SK-N-SH (cell line): ENCODE measurements at regions not wholly inside any gene's neighbourhood (a gene's known extent, or its start where the extent isn't known, plus 50 kb on each side); places are given as distances from the start of the nearest gene placed in this dataset.

Experiments used
- CTCF ChIA-PET: fragments of 300-600, 350-600 bp; formaldehyde crosslinking; extraction: SDS; loops from one replicate; lab custom pipeline; 2021; lab: Yijun Ruan, JAX
- POLR2A ChIA-PET: fragments of 350-600 bp; sonication (Branson Sonifier 250); formaldehyde crosslinking; extraction: SDS; loops from one replicate; lab custom pipeline; 2020; ENCODE audit warnings: antibody characterized with exemption, inconsistent platforms; lab: Yijun Ruan, JAX
- DNase-seq: peaks from one replicate; pipeline ENCODE4 v3.0.0; 2012
- H2AFZ ChIP-seq: fragments of 200-600 bp; sonication (generic); 2 replicates; pipeline ENCODE4 v1.8.1; 2016; ENCODE audit warnings: antibody characterized with exemption, mild to moderate bottlenecking, low read depth
- H3F3A ChIP-seq: fragments of 200-600 bp; sonication (generic); replicated peaks from 2 replicates; pipeline ENCODE3; 2016; ENCODE audit warnings: antibody characterized with exemption, mild to moderate bottlenecking; ENCODE audit not compliant: insufficient read depth
- H3K27ac ChIP-seq, 2 experiments: fragments of 200-500 bp in 1 of 2; fragments of 200-600 bp in 1 of 2; sonication (Bioruptor generic) in 1 of 2; sonication (generic), shearing (Covaris generic) in 1 of 2; 2 replicates each; pipeline versions ENCODE4 v1.5.1 to v1.6.1; 2014 to 2016; ENCODE audit warnings: low read depth in 2 of 2, inconsistent platforms in 1 of 2, low read length in 1 of 2, mild to moderate bottlenecking in 1 of 2, mixed read lengths in 1 of 2
- H3K27me3 ChIP-seq: fragments of 200-600 bp; sonication (generic), shearing (Covaris generic); 2 replicates; pipeline ENCODE4 v1.6.1; 2016; ENCODE audit warnings: mixed run types; ENCODE audit not compliant: insufficient read depth
- H3K36me3 ChIP-seq, 2 experiments: fragments of 200-500 bp in 1 of 2; fragments of 200-600 bp in 1 of 2; sonication (Bioruptor generic) in 1 of 2; sonication (generic) in 1 of 2; replicated peaks in 1 of 2; 2 replicates each; pipeline versions ENCODE3 to v1.5.1; 2014 to 2016; ENCODE audit warnings: low read length in 1 of 2, mild to moderate bottlenecking in 1 of 2; ENCODE audit not compliant: insufficient read depth in 2 of 2, control insufficient read depth in 1 of 2
- H3K4me1 ChIP-seq, 2 experiments: fragments of 200-500 bp in 1 of 2; fragments of 200-600 bp in 1 of 2; sonication (Bioruptor generic) in 1 of 2; sonication (generic), shearing (Covaris generic) in 1 of 2; 2 replicates each; pipeline versions ENCODE4 v1.5.1 to v1.6.1; 2014 to 2016; ENCODE audit warnings: low read depth in 1 of 2, low read length in 1 of 2, mixed run types in 1 of 2; ENCODE audit not compliant: insufficient read depth in 2 of 2, control insufficient read depth in 1 of 2
- H3K4me2 ChIP-seq: fragments of 200-600 bp; sonication (generic), shearing (Covaris generic); 2 replicates; pipeline ENCODE4 v1.6.1; 2017; ENCODE audit warnings: mixed run types
- H3K4me3 ChIP-seq, 2 experiments: fragments of 200-500 bp in 1 of 2; fragments of 200-600 bp in 1 of 2; sonication (Bioruptor generic) in 1 of 2; sonication (generic), shearing (Covaris generic) in 1 of 2; 2 replicates each; pipeline versions ENCODE4 v1.5.1 to v1.8.1; 2014 to 2016; ENCODE audit warnings: low read depth in 2 of 2, inconsistent platforms in 1 of 2, low read length in 1 of 2, mild to moderate bottlenecking in 1 of 2, mixed read lengths in 1 of 2, moderate library complexity in 1 of 2
- H3K79me2 ChIP-seq: fragments of 200-600 bp; sonication (generic); 2 replicates; pipeline ENCODE4 v1.8.1; 2017; ENCODE audit warnings: mild to moderate bottlenecking; ENCODE audit not compliant: insufficient read depth
- H3K9ac ChIP-seq: fragments of 200-600 bp; sonication (generic); 2 replicates; pipeline ENCODE4 v1.6.1; 2017; ENCODE audit warnings: mixed run types
- H3K9me2 ChIP-seq: fragments of 200-600 bp; sonication (generic); 2 replicates; pipeline ENCODE4 v1.6.1; 2017; ENCODE audit warnings: mixed run types
- H3K9me3 ChIP-seq: fragments of 200-600 bp; sonication (generic); 2 replicates; pipeline ENCODE4 v1.6.1; 2017; ENCODE audit warnings: mixed run types, mild to moderate bottlenecking, moderate library complexity
- H4K20me1 ChIP-seq: fragments of 200-600 bp; sonication (generic); 2 replicates; pipeline ENCODE4 v1.6.1; 2017; ENCODE audit warnings: mild to moderate bottlenecking, mixed run types; ENCODE audit not compliant: insufficient read depth
- EP300 ChIP-seq, 2 experiments: IDR thresholded peaks; 2 replicates each; pipeline versions ENCODE4 v1.4.0 to v1.6.1; 2012; ENCODE audit warnings: borderline replicate concordance in 1 of 2, low read depth in 1 of 2, low read length in 1 of 2
- EZH2phosphoT487 ChIP-seq: fragments of 200-600 bp; sonication (generic); IDR thresholded peaks from 2 replicates; pipeline ENCODE4 v1.6.1; 2017; ENCODE audit warnings: low read depth, mixed run types, mild to moderate bottlenecking, antibody characterized with exemption, moderate library complexity, borderline replicate concordance
- FOXJ3 ChIP-seq: sonication (generic); formaldehyde crosslinking; IDR thresholded peaks from 2 replicates; pipeline ENCODE4 v1.5.1; 2020; ENCODE audit warnings: mild to moderate bottlenecking, missing genetic modification reagents
- FOXM1 ChIP-seq: IDR thresholded peaks from 2 replicates; pipeline ENCODE4 v1.4.0; 2012; ENCODE audit warnings: low read depth, mild to moderate bottlenecking
- GATA2 ChIP-seq: sonication (generic); formaldehyde crosslinking; IDR thresholded peaks from 2 replicates; pipeline ENCODE4 v1.5.0; 2020; ENCODE audit warnings: mild to moderate bottlenecking, missing genetic modification reagents
- MEF2A ChIP-seq: IDR thresholded peaks from 2 replicates; pipeline ENCODE4 v1.4.0; 2012; ENCODE audit warnings: low read depth, borderline replicate concordance
- NRF1 ChIP-seq: IDR thresholded peaks from 2 replicates; pipeline ENCODE4 v1.6.1; 2012; ENCODE audit warnings: low read depth, mild to moderate bottlenecking, low read length
- PBX3 ChIP-seq: IDR thresholded peaks from 2 replicates; pipeline ENCODE4; 2012
- RAD21 ChIP-seq: IDR thresholded peaks from 2 replicates; pipeline ENCODE4 v1.6.1; 2012; ENCODE audit warnings: mild to moderate bottlenecking, low read length
- SMC3 ChIP-seq: IDR thresholded peaks from 2 replicates; pipeline ENCODE4 v1.6.1; 2012; ENCODE audit warnings: low read depth, low read length, improper control_type of control experiment
- TAF1 ChIP-seq: IDR thresholded peaks from 2 replicates; pipeline ENCODE4 v1.6.1; 2012; ENCODE audit warnings: low read depth, mild to moderate bottlenecking, low read length, moderate library complexity, borderline replicate concordance
- TCF12 ChIP-seq: IDR thresholded peaks from 2 replicates; pipeline ENCODE4 v1.4.0; 2012
- ZBTB33 ChIP-seq: IDR thresholded peaks from 2 replicates; pipeline ENCODE4 v1.4.0; 2012; ENCODE audit warnings: low read depth, borderline replicate concordance
- WGBS: methylation state at CpG from one replicate; pipeline ENCODE4 v1.1.6; 2017; ENCODE audit warnings: low lambda C conversion rate; 5-methylcytosine and 5-hydroxymethylcytosine counted together
- TF ChIP-seq, protein P1 (sequence below): IDR thresholded peaks from 2 replicates; pipeline ENCODE4 v1.4.0; 2012; ENCODE audit warnings: low read depth, borderline replicate concordance
- TF ChIP-seq, protein P2 (sequence below): fragments of 150-350 bp; IDR thresholded peaks from 2 replicates; pipeline ENCODE4 v1.6.1; 2017; ENCODE audit warnings: antibody characterized with exemption, low read length, low read depth, borderline replicate concordance
- TF ChIP-seq, protein P3 (sequence below): IDR thresholded peaks from 2 replicates; pipeline ENCODE4 v1.4.0; 2012; ENCODE audit warnings: low read depth

DNA sequence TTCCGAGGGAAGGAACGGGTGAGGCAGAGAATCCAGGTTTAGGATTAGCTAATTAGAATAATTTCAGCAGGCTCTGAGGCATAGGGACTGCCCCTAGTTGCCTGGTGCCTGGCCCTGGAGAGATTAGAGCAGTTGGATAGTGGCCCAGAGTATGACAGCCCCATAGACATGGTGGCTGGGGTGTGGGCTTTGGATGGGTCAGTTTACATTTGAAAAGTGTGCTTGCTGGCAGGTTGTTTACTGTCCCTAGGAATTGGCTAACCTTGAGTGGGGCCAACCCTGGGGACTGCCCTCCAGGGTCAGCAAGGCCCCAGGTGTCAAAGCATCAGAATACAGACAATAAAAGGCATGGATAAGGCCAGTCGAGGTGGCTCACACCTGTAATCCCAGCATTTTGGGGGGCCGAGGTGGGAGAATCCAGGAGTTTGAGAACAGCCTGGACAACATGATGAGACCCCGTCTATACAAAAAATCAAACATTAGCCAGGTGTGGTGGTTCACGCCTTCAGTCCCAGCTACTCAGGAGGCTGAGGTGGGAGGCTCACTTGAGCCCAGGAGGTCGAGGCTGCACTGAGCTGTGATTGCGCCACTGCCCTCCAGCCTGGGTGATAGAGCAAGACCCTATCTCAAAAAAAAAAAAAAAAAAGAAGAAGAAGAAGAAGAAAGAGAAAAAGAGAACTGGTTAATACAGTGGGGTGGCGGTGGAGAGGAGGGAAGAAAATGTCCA, 182.3 kb upstream of the PWP1 start:
- Histone ChIP-seq H3K79me2 (no peaks in the 10 kb centered on the region), H3F3A (no peaks in the 10 kb centered on the region), H3K4me2 (no peak overlapping the region), H3K4me3 (no peak overlapping the region), H4K20me1 (no peaks in the 10 kb centered on the region), H3K9ac (no peak overlapping the region), H3K4me1 (peaks cover 0 to 14% of the 10 kb centered on the region in 2 experiments; a peak in 1 of 4 replicates), H2AFZ (no peak overlapping the region), H3K9me3 (no peaks in the 10 kb centered on the region), H3K9me2 (no peaks in the 10 kb centered on the region), H3K27me3 (no peaks in the 10 kb centered on the region), H3K36me3 (no peaks in the 10 kb centered on the region), H3K27ac (peak overlapping the region in 1 of 2 experiments; percentile 83; a peak in 2 of 4 replicates)
- ChIA-PET CTCF (interaction anchor here (0.8 to 2.1 kb wide), 3 partner anchors 10 to 372 kb away, joined by 3 to 7 read pairs (median 4); no protein-coding TSS in a partner anchor), POLR2A (no interaction called here)
- 69% methylated on average over 9 of the region's 9 CpGs for WGBS
- DNase-seq = no peak
- TF ChIP-seq, protein P1, sequence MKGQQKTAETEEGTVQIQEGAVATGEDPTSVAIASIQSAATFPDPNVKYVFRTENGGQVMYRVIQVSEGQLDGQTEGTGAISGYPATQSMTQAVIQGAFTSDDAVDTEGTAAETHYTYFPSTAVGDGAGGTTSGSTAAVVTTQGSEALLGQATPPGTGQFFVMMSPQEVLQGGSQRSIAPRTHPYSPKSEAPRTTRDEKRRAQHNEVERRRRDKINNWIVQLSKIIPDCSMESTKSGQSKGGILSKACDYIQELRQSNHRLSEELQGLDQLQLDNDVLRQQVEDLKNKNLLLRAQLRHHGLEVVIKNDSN = no peak
- TF ChIP-seq TAF1 (no peak), TCF12 (no peak), EZH2phosphoT487 (no peak), MEF2A (no peak), EP300 (IDR thresholded peaks at IDR 0.05; ENCODE audit: borderline replicate concordance in 1 of 2, low read depth in 1 of 2, low read length in 1 of 2) (no peak), NRF1 (no peak), FOXM1 (no peak), FOXJ3 (CRISPR knock-in tag) (no peak), RAD21 (no peak), SMC3 (no peak), GATA2 (CRISPR knock-in tag) (no peak), PBX3 (no peak), ZBTB33 (no peak)
- TF ChIP-seq, protein P2, sequence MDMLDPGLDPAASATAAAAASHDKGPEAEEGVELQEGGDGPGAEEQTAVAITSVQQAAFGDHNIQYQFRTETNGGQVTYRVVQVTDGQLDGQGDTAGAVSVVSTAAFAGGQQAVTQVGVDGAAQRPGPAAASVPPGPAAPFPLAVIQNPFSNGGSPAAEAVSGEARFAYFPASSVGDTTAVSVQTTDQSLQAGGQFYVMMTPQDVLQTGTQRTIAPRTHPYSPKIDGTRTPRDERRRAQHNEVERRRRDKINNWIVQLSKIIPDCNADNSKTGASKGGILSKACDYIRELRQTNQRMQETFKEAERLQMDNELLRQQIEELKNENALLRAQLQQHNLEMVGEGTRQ = no peak
- TF ChIP-seq, protein P3, sequence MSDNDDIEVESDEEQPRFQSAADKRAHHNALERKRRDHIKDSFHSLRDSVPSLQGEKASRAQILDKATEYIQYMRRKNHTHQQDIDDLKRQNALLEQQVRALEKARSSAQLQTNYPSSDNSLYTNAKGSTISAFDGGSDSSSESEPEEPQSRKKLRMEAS = no peak
